Astrocyte of the cerebellum (primary cell): ENCODE measurements at regions not wholly inside any gene's neighbourhood (a gene's known extent, or its start where the extent isn't known, plus 50 kb on each side); places are given as distances from the start of the nearest gene placed in this dataset.

ENCODE experiments used
- DNase-seq: peaks from one replicate; pipeline ENCODE4 v3.0.0-alpha.2; 2011; ENCODE audit warnings: low read depth
- H3K4me3 ChIP-seq: 2 replicates; pipeline ENCODE4 v1.5.1; 2011; ENCODE audit warnings: mild to moderate bottlenecking, low read depth, low read length, moderate library complexity
- CTCF ChIP-seq: IDR thresholded peaks from 2 replicates; pipeline ENCODE4 v1.5.1; 2012; ENCODE audit warnings: low read length, low read depth, moderate library complexity, mild to moderate bottlenecking; ENCODE audit errors: missing control alignments
- in situ Hi-C: cut with HindIII; loops from 2 replicates; pipeline ENCODE4 v1.10.0; 2017; ENCODE audit warnings: low sequenced_read_pairs

GRCh38 chr4:162931286-162931685, 235.4 kb downstream of the NAF1 start:
- TF ChIP-seq CTCF, result no peak
- in situ Hi-C loops, result no loop called here
- H3K4me3 ChIP-seq, result no peak overlapping the region
- no peak for DNase-seq

- no peak for TF ChIP-seq CTCF
- no peak overlapping the region for H3K4me3 ChIP-seq
- in situ Hi-C loops, result no loop called here
- DNase-seq, result no peak
Measured at GRCh38 chr4:162921178-162921785, 245.4 kb downstream of the NAF1 start.

- no peak overlapping the region for H3K4me3 ChIP-seq
- in situ Hi-C loops, result no loop called here
- no peak for DNase-seq
- TF ChIP-seq CTCF, result no peak
Measured at GRCh38 chr4:162920649-162921048, 246.0 kb downstream of the NAF1 start.

GRCh38 chr4:162912482-162912881, 254.2 kb downstream of the NAF1 start:
- H3K4me3 ChIP-seq, result no peak overlapping the region
- no peak for DNase-seq
- in situ Hi-C loops, result no loop called here
- TF ChIP-seq CTCF, result no peak

GRCh38 chr4:162911349-162911748, 255.3 kb downstream of the NAF1 start:
- no peak for TF ChIP-seq CTCF
- in situ Hi-C loops, result no loop called here
- H3K4me3 ChIP-seq, result no peak overlapping the region
- DNase-seq, result no peak

- no peak for TF ChIP-seq CTCF
- in situ Hi-C loops, result no loop called here
- H3K4me3 ChIP-seq, result no peak overlapping the region
- no peak for DNase-seq
Measured at GRCh38 chr4:162909952-162910351, 256.7 kb downstream of the NAF1 start.

- H3K4me3 ChIP-seq, result no peak overlapping the region
- no peak for TF ChIP-seq CTCF
- no peak for DNase-seq
- in situ Hi-C loops, result no loop called here
Measured at GRCh38 chr4:162894387-162894786, 272.3 kb downstream of the NAF1 start.
